HL-60 (cell line): ENCODE measurements at regions not wholly inside any gene's neighbourhood (a gene's known extent, or its start where the extent isn't known, plus 50 kb on each side); places are given as distances from the start of the nearest gene placed in this dataset.

Experiments used
- DNase-seq, 2 experiments: peaks; one replicate each; pipeline ENCODE4 v3.0.0-alpha.2; 2010 to 2020; ENCODE audit warnings: low read depth in 1 of 2, low spot score in 1 of 2
- H3K27ac ChIP-seq: fragments of 250-450 bp; sonication (Bioruptor Pico); replicated peaks from 2 replicates; pipeline ENCODE4 v1.5.1; 2020; ENCODE audit warnings: mild to moderate bottlenecking, moderate library complexity
- H3K27me3 ChIP-seq: fragments of 250-450 bp; sonication (Bioruptor Pico); 2 replicates; pipeline ENCODE4 v1.5.1; 2021; ENCODE audit warnings: mild to moderate bottlenecking, moderate library complexity; ENCODE audit not compliant: insufficient read depth, poor library complexity, severe bottlenecking
- H3K4me3 ChIP-seq: replicated peaks from 2 replicates; pipeline ENCODE4 v1.5.1; 2011; ENCODE audit warnings: mild to moderate bottlenecking, control low read depth, low read length; ENCODE audit not compliant: insufficient read depth
- GABPA ChIP-seq: IDR thresholded peaks from 2 replicates; pipeline ENCODE4 v1.6.1; 2012; ENCODE audit warnings: low read depth
- POLR2AphosphoS5 ChIP-seq: IDR thresholded peaks from 2 replicates; pipeline ENCODE4 v1.6.1; 2012; ENCODE audit warnings: low read depth
- SPI1 ChIP-seq: IDR thresholded peaks from 2 replicates; pipeline ENCODE4 v1.6.1; 2012; ENCODE audit warnings: low read depth, mild to moderate bottlenecking, borderline replicate concordance
- TF ChIP-seq, protein P1 (sequence below): IDR thresholded peaks from 2 replicates; pipeline ENCODE4 v1.6.1; 2012; ENCODE audit warnings: low read depth; ENCODE audit not compliant: insufficient replicate concordance
- TF ChIP-seq, protein P2 (sequence below): IDR thresholded peaks from one replicate; pipeline ENCODE4 v1.5.1; 2011; ENCODE audit warnings: low read length, control low read depth, inconsistent platforms; ENCODE audit not compliant: insufficient read depth

DNA sequence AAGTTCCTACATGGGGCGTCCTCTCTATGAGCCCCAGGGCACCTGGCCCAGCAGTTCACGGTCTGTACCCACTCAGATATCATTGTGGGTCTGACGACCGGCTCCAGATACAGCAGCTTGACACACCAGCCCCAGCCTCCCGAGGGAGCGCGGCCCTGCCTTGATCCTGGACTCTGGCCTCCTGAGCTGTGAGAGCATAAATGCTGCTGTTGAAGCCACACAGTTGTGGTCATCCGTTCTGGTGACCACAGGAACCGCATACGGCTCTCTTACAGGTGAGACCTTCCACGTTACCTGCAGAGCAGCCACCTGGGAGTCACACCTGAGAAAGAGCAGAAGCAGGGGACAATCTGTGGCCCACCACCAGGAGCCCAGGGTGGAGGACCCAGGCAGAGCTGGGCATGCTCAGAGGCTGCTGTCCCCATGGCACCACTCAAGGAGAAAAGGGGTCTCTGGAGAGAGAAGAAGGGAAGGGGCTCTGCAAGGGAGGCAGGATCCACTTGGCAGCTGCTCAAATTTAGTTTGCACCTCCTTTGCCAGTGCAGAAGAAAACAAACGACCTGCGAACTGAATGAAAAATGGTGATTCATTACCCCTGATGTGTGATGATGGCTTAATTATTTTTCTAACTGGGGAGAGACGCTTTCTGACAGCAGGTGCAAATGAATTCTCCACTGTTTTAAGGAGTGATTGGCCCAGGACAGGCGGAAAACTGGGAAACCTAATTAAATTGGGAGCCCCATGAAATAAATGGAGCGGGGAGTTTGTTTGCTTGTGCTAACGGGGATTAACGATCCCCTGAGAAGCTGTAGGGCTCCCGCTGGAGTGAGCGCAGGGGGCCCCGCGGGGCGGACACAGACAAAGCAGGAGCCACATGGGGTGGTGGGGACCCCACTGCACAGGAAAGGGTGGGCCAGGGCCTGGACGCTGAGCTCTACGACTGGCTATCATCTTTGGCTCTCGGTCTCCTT is 208.9 kb downstream of the RBFOX3 start:
- DNase-seq = no peak
- peaks cover 18% of the 10 kb centered on the region for H3K27me3 ChIP-seq
- no peak overlapping the region for H3K27ac ChIP-seq
- H3K4me3 ChIP-seq = no peak overlapping the region
- TF ChIP-seq, protein P1, sequence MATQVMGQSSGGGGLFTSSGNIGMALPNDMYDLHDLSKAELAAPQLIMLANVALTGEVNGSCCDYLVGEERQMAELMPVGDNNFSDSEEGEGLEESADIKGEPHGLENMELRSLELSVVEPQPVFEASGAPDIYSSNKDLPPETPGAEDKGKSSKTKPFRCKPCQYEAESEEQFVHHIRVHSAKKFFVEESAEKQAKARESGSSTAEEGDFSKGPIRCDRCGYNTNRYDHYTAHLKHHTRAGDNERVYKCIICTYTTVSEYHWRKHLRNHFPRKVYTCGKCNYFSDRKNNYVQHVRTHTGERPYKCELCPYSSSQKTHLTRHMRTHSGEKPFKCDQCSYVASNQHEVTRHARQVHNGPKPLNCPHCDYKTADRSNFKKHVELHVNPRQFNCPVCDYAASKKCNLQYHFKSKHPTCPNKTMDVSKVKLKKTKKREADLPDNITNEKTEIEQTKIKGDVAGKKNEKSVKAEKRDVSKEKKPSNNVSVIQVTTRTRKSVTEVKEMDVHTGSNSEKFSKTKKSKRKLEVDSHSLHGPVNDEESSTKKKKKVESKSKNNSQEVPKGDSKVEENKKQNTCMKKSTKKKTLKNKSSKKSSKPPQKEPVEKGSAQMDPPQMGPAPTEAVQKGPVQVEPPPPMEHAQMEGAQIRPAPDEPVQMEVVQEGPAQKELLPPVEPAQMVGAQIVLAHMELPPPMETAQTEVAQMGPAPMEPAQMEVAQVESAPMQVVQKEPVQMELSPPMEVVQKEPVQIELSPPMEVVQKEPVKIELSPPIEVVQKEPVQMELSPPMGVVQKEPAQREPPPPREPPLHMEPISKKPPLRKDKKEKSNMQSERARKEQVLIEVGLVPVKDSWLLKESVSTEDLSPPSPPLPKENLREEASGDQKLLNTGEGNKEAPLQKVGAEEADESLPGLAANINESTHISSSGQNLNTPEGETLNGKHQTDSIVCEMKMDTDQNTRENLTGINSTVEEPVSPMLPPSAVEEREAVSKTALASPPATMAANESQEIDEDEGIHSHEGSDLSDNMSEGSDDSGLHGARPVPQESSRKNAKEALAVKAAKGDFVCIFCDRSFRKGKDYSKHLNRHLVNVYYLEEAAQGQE = no peak
- TF ChIP-seq GABPA = no peak
- no peak for TF ChIP-seq SPI1
- TF ChIP-seq, protein P2, sequence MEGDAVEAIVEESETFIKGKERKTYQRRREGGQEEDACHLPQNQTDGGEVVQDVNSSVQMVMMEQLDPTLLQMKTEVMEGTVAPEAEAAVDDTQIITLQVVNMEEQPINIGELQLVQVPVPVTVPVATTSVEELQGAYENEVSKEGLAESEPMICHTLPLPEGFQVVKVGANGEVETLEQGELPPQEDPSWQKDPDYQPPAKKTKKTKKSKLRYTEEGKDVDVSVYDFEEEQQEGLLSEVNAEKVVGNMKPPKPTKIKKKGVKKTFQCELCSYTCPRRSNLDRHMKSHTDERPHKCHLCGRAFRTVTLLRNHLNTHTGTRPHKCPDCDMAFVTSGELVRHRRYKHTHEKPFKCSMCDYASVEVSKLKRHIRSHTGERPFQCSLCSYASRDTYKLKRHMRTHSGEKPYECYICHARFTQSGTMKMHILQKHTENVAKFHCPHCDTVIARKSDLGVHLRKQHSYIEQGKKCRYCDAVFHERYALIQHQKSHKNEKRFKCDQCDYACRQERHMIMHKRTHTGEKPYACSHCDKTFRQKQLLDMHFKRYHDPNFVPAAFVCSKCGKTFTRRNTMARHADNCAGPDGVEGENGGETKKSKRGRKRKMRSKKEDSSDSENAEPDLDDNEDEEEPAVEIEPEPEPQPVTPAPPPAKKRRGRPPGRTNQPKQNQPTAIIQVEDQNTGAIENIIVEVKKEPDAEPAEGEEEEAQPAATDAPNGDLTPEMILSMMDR = no peak
- no peak for TF ChIP-seq POLR2AphosphoS5

DNA sequence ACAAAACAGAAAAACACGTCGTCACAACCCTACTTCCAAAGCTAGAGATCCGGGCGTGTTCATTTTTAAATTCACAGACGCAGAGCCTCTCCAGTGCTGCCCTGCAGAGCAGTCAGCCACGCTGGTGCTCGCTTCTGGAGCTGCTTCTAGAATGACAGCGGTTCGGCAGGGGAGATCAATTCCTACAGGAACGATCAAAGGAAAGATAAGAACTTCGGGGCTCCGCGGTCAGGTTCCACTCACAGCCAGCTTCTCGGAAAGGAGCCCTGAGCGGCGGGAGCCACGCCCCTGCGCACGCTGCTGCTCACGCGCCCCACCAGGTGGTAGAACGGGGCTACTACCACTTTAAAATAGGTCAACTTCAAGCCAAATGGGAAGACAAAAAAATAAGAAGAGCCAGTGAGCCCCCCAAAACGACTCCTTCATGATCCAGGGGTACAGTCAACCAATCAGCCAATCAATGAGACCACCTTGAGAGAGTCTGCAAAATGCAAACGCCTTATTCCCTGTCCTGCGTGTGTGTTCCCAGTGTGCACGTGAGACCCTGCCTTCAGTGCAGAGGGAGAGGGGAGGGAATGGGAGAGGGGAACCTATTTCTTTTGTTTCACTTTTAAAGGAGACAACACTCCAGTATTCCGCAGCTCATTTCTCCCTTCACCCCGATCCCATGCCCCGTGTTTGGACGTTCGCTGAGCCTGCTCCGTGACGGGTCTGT is 209.7 kb downstream of the RBFOX3 start:
- no peak overlapping the region for H3K4me3 ChIP-seq
- H3K27ac ChIP-seq = no peak overlapping the region
- peak; percentile 27 to 57 for DNase-seq
- no peak for TF ChIP-seq SPI1
- TF ChIP-seq, protein P2 = peak; percentile 85
- H3K27me3 ChIP-seq = peaks cover 11% of the 10 kb centered on the region

DNA sequence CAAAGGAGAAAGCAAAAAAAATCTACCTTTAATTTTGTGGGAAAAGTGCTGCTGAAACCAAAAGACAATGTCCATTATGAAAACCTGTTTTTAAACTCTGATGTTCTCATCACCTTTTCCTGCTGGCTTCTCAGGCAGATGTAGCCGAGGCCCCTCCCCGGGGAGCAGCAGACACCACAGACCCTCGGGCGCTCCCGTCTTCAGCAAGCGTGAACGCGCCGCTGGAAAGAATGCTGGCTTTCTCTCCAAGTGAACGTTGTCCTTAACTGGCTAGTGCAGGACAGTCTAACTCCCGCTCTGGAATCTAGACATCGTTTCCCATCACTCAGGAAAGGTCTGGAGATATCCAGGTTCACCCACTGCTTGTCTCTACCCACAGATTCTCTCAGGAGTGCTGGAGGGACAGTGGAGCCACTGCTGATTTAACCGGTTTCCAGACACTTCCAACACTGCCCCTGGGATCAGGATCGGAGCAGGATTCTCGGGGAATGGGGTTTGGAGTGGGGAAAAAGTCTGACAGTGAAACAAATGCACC is 211.2 kb downstream of the RBFOX3 start:
- no peak for TF ChIP-seq SPI1
- no peak for DNase-seq
- no peak overlapping the region for H3K4me3 ChIP-seq
- H3K27me3 ChIP-seq = peaks cover 9% of the 10 kb centered on the region
- H3K27ac ChIP-seq = no peak overlapping the region

DNA sequence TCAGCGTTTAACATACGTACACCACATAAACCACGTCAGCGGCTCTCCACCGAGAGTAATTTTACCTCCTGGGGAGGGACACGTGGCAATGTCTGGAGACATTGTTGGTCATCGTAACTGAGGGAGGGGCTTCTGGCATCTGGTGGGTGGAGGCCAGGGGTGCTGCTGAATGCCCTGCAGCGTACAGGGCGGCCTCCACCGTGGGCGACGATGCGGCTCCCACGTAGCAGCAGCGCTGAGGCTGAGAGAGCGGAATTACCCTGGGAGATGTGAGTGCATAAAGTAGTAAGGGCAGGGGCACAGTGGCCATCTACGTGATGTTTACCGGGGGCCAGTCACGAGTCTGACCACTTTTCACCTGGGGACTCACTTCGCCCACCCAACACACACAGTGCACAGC is 212.4 kb downstream of the RBFOX3 start:
- Histone ChIP-seq H3K27me3 (peaks cover 9% of the 10 kb centered on the region), H3K4me3 (no peak overlapping the region), H3K27ac (no peak overlapping the region)
- DNase-seq = no peak
- TF ChIP-seq SPI1 (no peak), POLR2AphosphoS5 (no peak), GABPA (no peak)
- TF ChIP-seq, protein P2 = no peak
- TF ChIP-seq, protein P1 = no peak
